ENCODE measurements at regions not wholly inside any gene's neighbourhood (a gene's known extent, or its start where the extent isn't known, plus 50 kb on each side); places are given as distances from the start of the nearest gene placed in this dataset.
"Not testable (repeated sequence)": the region's sequence is repeated elsewhere in the genome, so short reads cannot be mapped to it uniquely, and the experiment has no call there.

DNA sequence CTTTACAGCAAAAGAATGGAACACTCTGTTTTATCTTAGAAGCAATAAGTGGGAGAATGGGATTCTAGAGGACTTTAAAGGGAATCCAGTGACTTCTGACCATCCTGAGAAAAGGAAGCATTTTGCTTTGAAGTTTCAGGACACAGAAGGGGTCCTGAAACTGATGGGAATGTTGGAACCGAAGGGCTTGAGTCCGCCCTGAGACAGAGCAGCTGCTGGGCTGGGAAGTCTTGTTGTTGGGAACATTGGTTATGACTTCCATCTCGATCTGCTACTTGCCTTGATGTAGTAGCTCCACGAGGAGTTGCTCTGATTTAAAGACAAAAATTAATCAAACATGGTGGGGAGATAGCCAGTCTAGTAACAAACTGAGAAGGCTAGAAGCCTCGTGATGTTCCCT is 177.6 kb downstream of the JCAD start:
- DNase-seq (ENCODE audit: low spot score) = no peak

DNA sequence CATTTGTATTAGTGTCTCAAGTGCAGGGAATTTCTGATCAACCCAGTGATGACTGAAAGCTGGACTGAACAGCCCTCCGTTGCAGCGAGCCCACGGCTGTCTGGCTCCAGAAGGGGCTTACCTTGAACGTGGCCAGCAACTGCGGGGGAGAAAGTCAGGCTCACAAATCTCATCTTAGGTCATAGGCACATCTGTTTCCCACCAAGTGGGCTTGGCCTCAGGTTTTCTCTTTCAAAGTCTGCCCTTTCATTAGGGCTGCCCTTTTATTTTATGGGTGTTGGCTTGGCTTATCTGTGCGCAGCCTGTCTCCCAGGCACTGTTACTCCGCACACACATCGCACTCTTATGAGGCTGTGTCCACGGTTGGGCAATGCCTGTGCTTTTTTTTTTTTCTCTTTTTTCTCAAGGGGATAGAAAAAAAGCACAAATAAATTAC is 178.0 kb downstream of the JCAD start:
- DNase-seq (ENCODE audit: low spot score) = peak; percentile 43

DNA sequence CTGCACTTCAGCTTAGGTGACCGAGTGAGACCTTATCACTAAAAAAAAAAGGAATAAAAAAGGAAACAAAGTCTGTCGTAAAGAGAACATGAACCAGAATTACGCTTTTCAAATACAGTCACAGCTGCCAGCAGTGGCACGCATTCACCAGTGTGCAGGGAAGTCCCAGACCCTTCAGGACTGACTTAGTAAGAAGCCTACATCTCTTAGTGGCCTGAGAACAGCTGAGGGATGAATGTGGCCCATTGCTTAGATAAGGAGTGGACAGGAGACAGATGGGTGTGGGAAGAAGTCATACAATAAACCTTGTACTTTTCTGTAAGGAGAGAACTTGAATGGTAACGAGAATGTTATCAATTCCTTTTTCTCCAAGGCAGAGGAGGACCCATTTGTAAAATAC is 178.5 kb downstream of the JCAD start:
- DNase-seq (ENCODE audit: low spot score) = no peak

DNA sequence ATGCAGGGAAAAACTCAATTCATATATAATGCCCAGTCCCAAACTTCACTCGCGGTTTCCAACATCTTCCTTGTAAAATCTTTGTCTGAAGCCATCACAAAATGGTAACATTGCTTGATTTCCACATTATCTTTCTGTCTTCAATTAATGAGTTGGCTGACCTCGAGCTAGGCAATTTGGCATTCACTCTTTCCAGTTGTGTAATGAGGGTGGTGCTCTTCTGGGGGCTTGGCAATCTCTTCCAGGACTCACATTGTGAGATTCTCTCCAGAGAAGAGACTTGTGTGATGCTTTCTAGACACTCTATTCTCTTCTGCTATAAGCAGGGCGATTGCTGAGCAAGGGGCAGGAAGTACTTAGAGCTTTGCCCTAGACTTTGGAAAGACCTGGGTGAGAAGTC is 179.5 kb downstream of the JCAD start:
- DNase-seq (ENCODE audit: low spot score) = no peak

DNA sequence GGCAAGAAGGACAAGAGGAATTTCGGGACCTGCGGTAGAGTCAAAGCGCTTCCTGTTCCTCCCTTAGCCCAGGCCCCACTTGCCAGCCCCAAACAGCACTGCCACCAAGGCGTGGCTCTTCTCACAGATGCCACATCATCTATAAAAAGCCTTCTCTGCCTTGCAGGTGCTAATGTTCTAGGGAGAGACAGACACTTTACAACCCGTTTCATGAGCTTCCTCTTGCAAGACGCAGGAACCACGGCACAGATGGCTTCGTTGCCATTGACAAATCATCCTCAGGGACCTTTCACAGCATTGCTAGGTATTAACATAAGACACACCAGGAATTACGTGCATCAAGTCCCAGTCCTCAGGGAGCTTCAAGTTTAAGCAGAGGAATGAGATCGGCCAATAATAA is 180.9 kb downstream of the JCAD start:
- no peak for DNase-seq (ENCODE audit: low spot score)

DNA sequence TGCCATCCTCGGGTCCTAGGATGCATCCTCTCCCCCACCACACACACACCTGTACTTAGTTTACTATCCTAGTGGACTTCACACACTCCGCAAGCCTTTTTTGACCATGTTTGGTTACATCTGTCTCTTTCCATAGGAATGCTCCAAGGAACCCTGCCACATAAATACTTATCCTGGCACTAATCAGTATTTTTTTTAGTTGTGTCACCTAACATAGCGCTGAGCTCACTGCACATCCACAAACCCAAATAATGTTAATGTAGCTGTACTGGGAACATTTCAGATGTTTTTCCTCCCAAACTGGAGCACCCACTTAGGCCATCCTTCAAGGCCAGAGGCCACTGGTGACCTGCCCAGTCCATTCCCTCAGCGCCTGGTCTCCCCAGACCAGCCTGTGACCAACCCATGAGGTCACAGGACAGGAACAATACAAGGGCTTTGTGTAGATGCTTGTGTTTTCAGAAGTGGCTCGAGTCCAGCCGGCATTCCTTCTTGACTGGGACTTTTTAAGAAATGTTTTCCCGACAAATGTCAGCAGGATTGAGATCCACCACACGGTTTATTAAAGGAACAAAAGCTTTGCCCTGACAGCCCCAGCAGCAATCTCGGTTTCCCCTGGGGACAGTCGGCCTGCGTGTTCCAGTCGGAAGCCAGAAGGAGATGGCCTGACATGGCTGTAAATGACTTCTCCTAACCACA is 181.4 kb downstream of the JCAD start:
- no peak for DNase-seq (ENCODE audit: low spot score)

DNA sequence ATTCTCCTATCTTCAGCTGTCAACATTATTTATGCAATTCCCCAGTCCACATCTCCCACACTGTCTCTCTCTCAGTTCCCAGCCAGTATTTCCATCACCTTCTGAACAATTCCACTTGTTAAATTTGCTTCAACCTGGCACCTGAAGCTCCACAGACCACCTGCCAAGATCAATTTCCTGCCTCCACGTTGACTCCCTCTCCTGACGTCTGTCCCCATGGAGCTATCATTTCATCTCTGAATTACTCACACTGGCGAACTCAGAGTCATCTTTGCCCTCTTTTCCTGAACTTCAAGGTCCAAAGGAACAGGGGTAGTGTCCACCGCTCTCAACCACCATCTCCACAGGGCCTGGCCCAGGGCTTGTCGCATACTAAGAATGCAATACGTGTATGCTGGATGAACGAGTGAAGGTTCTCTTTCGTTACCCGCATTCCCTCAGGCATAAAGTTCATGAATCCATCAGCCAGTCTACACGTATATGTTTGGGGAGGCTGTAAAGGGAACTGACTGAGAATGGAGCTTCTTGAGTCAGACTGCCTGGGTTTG is 183.3 kb downstream of the JCAD start:
- DNase-seq (ENCODE audit: low spot score) = no peak

DNA sequence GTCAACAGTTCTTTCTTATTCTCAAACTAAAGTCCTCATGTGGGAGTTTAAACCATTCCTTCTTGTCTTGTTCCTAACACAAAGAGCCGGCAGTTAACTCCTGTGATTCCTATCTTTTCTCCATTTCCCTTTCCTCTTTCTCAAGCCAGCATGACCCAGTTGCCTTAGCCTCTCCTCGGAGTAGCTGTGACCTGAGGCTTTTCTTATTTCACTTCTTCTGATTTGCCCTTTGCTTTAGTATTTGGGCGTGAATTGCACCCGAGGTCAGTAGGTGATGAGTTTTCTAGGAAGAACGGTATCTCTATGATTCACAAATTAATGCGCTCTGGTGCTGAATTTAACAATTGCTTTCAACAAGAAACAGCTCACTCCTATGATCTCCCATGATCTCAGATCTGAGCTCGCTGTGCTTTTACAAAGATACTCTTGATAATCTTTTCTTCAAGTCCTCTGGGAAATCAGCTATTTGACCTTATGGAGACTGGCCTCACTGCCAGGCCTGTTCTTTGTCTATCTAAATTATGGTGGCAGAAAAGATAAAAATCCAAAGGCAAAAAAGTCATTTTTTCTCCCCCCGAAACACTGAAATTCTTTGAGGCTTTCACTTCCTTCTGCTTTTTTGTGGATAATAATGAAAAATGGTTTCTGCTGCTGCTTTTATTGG is 184.6 kb downstream of the JCAD start:
- no peak for DNase-seq (ENCODE audit: low spot score)

DNA sequence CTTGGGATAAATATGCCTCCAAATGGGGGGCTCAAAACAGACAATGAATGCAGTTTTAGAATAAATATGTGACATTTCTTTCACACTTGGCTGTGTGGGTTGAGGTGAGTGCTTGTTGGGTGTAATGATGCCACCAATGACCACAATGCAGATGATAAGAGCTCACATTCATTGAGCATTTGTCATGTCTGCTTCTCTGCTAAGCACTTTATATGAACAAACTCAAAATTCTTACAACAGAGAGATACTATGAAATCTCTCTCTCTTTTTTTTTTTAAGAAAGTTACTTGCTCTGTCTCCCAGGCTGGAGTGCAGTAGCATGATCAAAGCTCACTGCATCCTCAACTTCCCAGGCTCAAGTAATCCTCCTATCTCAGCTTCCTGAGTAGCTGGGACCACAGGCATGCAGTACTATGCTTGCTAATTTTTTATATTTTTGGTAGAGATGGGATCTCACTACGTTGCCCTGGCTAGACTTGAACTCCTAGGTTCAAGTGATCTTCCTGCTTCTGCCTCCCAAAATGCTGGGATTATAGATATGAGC is 185.4 kb downstream of the JCAD start:
- no peak for DNase-seq (ENCODE audit: low spot score)

DNA sequence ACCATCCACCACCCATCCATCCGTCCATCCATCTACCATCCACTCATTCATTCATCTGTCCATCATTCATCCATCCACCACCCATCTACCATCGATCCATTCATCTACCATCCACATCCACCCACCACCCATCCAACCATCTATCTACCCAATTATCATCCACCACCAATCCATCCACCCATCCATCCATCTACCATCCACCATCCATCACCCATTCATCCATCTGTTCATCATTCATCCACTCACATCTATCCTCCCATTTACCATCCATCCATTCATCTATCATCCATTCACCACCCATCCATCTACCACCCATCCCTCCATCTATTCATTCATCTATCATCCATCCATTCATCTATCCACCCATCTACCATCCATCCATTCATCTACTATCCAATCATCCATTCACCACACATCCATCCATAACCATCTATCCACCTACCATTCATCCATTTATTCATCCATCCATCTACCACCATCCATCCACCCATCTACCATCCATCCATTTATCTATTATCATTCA is 188.8 kb downstream of the JCAD start:
- no peak for DNase-seq (ENCODE audit: low spot score)

DNA sequence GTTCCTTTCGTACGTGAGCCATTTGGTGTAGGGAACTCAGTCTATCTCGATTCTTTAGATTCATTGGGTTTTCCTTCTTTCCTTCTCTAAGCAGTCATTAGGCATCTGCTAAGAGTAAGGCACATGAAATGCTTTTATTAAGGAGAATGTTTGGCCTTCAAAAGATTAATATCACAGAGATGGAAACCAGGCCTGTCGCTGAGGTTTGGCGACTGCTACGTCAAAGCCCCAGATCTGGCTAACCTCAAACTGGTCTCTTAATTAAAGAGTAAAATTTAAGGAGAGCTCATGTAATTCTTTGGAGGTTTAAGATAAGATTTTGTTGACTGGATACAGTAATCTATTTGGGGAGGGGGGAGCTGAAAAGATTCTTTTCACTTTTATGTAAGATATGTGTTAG is 189.8 kb downstream of the JCAD start:
- DNase-seq (ENCODE audit: low spot score) = no peak

DNA sequence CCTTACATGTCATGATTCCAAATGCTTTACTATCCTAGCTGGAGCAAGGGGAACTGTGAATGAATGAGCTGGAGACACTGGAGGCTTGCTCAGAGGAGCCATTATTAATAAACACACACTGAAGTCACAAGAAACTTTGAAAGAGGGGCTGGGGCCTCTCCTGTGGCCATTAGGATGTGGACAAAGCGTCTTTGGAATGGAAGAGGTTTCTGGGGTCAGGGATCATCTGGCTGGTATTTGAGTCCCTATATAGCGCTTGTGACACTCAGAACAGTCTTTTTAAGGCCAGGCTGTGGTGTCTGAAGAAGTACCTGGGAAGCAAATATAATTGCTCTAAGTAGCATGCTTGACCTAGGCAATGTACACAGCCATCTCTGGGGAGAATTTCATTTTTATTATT is 193.0 kb downstream of the JCAD start:
- DNase-seq (ENCODE audit: low spot score) = no peak

DNA sequence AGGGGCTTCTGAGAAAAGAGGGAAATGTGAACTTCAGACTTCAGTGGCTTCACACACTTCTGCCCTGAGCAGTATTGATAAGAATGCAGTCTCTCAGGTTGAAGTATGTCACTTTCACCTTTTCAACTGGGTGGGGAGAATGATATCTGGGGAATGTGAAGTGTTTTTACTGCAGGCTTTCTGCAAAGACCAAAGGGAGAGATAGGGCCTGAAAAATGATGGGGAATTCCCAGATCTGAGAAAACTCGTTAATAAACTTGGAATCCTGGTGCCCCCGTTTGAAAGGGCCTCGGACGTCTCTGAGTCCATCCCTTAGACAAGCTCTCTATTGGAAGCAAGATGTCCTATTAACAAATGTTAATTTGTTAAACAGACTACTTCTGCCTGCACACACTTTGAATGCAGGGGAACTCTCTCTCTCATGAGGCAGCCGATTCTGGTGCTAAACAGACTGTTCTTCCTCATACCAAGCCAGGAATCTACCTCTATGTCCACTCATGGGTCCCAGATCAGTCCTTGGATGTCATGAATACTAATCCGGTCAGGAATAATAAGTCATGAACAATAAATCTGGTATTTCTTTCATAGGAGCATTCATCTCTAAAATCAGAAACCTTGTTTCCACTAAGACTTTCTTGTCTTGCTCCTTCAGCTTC is 193.6 kb downstream of the JCAD start:
- DNase-seq (ENCODE audit: low spot score) = no peak

DNA sequence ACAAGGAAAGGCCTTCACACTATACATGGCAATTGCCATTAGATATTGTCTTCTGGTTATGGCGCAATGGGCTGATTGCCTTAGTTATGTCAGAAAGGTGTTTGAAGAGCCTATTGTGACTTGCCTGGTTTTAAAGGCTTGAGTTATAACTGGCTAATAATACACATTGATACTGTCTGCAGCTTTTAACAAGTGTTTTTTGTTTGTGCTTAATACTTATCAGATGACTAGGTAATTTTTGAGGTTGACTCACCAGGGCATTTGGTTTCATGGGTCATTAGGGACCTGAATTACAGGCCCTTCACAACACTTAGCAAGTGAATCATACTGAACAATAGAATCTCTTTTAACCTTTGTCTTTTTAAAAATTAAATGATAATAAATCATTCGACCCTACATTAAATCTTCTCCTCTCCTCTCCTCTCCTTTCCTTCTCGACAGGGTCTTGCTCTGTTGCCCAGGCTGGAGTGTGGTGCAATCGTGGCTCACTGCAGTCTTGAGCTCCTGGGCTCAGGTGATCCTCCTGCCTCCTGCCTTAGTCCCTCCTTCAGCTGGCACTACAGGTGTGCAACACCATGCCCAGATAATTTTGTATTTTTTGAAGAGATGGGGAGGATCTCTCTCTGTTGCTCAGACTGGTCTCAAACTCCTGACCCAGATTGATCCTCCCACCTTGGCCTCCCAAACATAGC is 196.3 kb downstream of the JCAD start:
- DNase-seq (ENCODE audit: low spot score) = peak; percentile 71

DNA sequence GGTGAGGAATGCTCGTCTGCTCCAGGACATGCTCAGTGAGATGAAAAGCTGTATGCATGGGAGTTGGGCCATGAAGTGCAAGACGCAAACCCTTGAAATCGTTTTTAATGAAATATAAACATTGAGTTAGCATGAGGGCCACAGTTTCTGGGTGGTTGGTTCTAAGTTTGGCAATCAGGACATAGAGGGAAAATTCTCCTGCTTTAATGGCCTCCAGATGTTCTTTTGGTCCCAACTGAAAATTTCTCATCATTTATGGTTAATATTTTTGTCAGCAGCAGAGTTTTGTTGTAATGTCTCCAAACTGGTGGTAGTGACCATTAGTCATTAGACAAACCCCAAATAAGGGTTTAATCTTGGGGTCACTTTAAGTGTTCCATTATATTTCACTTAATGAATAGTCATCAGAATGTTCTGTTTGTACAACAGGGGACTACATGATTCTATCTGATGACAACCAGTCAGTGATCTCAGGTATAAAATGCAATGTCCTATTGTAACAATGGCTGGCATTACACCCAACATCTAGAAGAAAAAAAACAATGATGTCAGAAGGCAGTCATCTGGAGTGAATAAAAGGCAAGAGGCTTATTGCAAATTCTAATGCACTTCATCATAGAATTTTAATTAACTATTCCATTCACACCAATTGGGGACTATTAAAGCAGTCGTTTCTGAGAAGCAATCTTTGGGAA is 197.4 kb downstream of the JCAD start:
- peak; percentile 72 for DNase-seq (ENCODE audit: low spot score)

DNA sequence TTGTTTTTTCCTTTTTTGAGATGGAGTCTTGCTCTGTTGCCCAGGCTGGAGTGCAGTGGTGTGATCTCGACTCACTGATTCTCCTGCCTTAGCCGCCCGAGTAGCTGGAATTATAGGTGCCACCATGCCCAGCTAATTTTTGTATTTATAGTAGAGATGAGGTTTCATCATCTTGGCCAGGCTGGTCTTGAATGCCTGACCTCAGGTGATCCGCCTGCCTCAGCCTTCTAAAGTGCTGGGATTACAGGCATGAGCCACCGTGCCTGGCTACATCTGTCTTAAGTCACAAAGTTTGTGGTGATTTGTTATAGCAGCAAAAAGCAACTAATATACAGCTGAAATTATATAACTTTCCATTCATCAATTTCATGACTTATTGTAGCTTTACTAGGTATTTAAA is 198.2 kb downstream of the JCAD start:
- DNase-seq (ENCODE audit: low spot score) = not testable (repeated sequence)

DNA sequence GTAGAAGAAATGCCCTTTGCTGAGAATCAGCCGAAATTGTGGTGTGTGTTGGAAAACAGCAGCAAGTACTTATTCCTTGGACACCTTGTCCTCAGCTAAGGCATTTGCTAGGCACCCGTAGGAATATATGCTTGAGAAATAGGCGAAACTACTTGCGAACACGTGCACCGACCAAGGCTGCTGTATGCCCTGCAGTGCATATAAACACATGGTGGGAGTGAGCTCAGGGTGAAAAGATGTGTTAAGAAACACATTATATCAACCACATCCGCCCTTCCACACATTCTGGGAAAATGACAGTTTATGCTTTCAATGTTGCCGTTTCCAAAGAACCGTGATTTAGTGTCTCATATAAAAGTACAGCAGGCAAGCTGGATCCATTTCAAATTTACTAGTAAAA is 199.2 kb downstream of the JCAD start:
- peak; percentile 55 for DNase-seq (ENCODE audit: low spot score)

DNA sequence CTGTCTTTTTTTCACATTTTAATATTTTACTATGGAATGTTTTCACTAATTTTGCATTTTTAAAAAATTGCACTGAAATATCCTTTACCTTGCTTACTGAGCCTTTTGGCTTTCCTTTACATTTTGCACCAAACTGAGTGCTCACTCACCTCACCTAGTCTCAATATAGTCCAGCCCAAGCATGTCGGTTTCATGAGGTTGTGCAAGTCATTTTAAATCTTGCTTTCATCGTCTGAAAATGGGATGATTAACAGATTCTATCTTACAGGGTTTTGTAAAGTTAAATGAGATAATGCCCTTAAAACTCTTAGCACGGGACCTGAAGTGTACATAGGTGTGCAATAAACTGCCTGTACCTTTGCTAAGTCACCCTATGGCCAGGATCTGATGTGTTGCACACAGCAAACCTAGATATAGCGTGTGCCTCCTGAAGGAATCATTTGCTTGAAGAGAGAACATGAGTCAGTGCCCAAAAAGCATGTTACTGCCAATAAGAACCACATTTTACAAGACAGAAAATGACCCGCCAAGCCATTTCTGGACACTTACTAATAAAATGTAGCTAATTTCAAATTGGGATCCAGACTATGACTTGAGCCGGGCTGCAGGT is 199.8 kb downstream of the JCAD start:
- DNase-seq (ENCODE audit: low spot score) = peak; percentile 49

DNA sequence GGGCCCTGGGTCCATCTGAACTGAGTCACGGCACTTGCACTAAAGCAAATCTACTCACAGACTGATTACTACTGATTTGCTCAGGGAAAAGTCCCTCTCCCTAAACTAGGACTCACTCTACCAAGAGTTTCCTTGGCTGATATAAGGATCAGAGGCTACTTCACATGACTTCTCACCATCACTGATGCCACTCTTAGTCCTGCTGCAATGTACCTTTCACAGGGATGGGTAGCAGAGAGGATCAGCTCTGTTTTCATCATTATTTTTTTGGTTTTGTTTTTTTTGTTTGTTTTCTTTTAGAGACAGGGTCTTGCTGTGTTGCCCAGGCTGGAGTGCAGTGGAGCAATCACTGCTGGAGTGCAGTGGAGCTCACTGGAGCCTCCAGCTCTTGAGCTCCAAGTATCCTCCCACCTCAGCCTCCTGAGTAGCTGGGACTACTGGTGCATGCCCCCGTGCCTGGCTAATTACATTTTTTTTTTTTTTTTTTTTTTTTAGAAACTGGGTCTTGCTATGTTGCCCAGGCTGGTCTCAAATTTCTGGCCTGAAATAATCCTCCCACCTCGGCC is 200.6 kb downstream of the JCAD start:
- DNase-seq (ENCODE audit: low spot score) = no peak

DNA sequence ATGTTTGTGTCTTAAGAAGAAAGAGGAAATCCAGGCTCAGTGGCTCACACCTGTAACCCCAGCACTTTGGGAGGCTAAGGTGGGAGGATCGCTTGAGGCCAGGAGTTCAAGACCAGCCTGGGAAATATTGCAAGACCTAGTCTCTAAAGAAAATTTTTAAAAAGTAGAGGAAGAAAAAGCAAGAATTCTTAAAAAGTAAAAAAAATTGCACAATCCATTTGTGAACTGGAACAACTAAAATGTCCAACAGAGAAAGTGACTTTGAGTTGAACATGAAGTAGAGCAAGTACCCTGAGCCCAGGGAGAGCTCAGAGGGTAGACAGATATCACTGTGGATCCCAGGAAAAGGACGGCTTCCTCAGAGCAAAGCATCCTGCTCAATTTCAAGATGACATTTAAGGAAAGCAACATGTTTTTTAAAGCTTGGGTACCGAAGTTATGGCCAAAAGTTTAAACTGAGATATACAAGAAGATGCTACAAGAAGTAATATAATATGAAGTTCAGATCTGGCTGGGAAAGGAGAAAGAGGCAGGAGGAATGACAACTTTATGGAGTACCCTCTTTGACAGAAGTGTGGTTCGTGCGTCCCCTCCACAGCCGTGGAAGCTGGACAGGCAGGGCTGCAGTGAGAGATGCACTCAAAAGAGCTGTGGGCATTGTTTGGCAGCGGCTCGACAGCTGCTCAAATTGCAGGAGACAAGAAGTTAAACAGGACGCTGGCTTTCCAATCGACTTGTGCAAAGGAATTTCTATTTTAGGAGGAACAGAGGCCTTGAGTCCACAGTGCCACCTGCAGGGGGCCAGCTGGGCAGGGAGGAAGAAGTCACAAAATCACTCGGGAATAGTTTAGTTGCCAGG is 201.3 kb downstream of the JCAD start:
- peak; percentile 64 for DNase-seq (ENCODE audit: low spot score)

Data from GM03348 (cell line).